ENCODE measurements at regions not wholly inside any gene's neighbourhood (a gene's known extent, or its start where the extent isn't known, plus 50 kb on each side); places are given as distances from the start of the nearest gene placed in this dataset.

GRCh38 chr19:56959205-56959604, 118.7 kb upstream of the PEG3 start:
- TF ChIP-seq POLR2AphosphoS5 (IDR thresholded peaks at IDR 0.05) (no peak), EP300 (conservative IDR thresholded peaks at IDR 0.05; ENCODE audit: poor library complexity, severe bottlenecking) (no peak), MXI1 (conservative IDR thresholded peaks at IDR 0.05; ENCODE audit: poor library complexity, severe bottlenecking) (no peak)
